ENCODE measurements at regions not wholly inside any gene's neighbourhood (a gene's known extent, or its start where the extent isn't known, plus 50 kb on each side); places are given as distances from the start of the nearest gene placed in this dataset.
"Not testable (repeated sequence)": the region's sequence is repeated elsewhere in the genome, so short reads cannot be mapped to it uniquely, and the experiment has no call there.

DNA sequence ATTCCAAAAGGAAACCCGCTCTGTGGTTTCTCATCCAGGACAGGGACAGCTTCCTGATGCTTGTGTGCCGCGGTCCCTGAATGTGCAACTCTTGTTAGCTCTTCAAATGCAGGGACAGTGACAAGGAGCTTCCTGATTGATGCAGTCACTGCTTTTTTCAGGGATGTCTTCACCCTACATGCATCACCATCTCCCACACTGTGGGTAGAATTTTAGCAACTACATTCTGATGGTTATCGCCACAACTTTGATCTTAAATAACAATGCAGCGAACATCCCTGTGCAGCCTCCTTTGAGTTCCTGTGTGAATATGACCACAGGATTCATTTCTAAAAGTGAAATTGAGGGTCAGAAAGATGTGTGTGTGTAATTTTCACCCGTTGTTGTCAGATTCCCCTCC is 115.0 kb downstream of the GGTLC2 start:
- no peak for DNase-seq

- no peak for DNase-seq
Observed at GRCh38 chr22:22759889-22760546, 115.6 kb downstream of the GGTLC2 start.

DNA sequence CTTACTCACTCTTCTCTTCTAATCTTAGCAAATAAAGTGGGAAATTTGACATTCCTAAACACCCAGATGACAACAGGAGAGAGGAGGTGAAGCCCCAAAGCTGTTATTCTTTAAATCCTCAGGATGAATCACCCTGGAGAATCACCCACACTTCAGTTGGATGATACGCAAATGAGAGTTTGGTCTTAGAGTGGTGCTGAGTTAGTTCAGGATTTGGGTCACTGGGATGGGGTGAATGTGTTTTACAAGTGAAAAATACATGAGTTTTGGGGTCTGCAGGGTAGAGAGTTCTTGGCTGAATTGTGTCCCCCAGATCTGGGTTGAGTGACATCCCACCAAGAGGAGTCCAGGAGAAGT is 117.2 kb downstream of the GGTLC2 start:
- no peak for DNase-seq

DNA sequence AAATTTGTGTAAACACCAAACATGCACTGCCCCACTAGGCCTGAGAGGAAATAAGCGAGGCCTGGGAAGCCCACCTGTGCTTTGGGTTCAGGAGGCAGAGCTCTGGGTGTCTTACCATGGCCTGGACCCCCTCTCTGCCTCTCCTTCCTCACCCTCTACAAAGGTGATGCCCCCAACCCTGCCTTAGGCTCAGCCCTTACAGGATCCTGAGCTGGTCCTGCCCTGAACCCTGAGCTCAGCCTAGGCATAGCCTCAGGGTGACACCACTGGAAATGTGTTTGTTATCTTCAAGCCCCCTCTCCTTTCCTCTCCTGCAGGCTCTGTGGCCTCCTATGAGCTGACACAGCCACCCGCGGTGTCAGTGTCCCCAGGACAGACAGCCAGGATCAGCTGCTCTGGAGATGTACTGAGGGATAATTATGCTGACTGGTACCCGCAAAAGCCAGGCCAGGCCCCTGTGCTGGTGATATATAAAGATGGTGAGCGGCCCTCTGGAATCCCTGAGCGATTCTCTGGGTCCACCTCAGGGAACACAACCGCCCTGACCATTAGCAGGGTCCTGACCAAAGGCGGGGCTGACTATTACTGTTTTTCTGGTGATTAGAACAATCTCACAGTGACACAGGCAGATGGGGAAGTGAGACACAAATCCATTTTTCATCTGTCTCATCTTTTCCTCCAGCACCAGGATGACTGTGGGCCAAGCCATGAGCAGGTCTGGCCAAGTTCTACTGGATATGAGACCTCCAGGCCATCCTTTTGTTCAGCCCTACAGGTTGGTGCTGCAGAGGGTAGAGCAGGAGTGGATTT is 117.8 kb downstream of the GGTLC2 start:
- no peak for DNase-seq

- DNase-seq = no peak
Observed at GRCh38 chr22:22763512-22763911, 119.1 kb downstream of the GGTLC2 start.

DNA sequence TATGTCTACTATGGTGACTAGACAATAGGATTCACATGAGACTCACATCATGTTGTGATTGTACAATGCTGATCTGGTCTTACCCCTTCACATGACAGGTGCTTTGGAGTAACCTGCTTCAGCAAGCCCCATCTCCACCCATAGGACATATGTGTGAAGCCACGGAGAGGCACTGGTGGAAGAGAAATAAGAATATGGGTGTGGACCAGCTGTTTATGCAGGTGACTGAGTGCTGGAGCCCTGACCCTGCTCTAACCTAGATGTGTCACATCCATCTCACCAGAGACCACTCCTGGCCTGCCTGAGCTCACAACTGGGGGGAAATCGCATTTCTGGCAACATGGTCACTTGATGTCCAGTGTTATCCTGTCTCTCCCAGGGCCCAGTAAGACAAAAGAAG is 119.7 kb downstream of the GGTLC2 start:
- DNase-seq = no peak

- DNase-seq = no peak
Observed at GRCh38 chr22:22767876-22768602, 119.6 kb upstream of the IGLL5 start.

DNA sequence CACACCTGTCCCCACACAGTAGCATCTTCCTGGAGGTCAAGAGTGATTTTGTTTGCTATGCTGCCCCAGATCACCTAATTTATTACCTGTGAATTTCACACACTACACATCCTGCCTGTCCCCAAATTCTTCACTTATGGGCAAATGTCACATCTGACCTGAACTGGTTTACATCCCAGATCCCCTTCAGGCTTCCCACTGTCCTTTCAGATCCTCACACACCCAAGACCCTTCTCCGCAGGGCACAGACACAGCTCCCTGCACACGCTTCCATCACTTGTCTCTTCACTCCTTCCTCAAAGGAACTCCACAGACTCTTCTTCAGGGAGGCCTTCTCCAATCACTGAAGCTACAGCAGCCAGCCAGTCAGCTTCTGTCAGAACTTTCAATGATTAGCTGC is 118.7 kb upstream of the IGLL5 start:
- DNase-seq = no peak

- no peak for DNase-seq
Observed at GRCh38 chr22:22769434-22770279, 118.0 kb upstream of the IGLL5 start.

DNA sequence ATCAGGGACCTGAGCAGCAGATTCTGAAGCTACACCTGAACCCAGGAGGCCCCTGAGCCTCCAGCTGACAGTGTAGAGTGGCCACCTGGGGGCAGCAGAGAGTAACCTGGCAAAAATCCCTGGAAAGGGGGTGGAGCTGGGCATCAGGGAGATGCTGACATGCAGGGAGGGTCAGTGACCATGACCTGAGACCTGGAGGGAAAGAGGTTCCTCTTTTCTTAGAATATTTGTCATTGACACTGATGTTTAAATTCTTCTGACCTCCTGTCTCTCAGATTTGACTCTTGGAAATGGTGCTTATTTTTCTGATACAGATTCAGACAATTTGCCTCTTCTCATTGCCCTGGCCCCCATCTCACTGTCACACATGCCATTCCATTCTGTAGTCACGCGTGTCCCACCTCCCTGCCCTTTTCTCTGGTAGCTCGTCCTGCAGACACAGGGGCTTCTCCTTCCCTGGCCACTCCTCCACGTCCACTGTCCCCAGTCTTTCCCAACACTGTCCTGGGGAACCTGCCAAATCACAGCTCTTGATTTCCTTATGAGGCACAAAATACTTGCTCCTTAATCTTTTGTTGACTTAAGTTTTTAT is 117.2 kb upstream of the IGLL5 start:
- DNase-seq = peak; percentile 11 to 12

DNA sequence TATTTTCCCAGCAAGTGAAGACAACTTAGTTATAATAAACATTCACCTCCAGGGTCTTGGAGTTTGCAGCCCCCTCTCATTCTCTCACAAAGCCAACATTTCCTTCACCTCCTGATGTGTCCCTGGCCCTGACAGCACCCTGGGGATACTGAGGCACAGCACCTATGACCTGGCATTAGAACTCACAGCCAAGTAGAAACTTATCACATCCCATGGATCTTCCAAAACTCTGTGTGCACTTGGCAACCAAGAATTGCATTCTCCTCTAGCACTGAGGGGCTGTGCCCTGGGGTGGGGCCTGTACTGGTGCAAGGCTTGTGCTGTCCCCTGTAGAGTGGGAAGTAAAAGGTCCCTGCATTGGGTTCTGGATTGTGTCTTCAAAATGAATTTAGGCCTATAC is 116.7 kb upstream of the IGLL5 start:
- no peak for DNase-seq

GRCh38 chr22:22771696-22772377 is 115.8 kb upstream of the IGLL5 start:
- DNase-seq = no peak

DNA sequence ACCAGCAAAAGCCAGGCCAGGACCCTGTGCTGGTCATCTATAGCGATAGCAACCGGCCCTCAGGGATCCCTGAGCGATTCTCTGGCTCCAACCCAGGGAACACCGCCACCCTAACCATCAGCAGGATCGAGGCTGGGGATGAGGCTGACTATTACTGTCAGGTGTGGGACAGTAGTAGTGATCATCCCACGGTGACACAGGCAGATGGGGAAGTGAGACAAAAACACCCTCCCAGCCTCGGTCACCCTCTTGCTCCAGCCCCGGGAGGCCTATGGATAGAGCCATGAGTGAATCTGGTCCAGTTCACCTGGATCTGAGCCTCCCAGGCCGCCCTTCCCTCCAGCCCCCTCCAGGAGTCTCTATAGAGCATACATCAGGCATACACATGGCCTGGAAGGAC is 115.2 kb upstream of the IGLL5 start:
- DNase-seq = no peak

DNA sequence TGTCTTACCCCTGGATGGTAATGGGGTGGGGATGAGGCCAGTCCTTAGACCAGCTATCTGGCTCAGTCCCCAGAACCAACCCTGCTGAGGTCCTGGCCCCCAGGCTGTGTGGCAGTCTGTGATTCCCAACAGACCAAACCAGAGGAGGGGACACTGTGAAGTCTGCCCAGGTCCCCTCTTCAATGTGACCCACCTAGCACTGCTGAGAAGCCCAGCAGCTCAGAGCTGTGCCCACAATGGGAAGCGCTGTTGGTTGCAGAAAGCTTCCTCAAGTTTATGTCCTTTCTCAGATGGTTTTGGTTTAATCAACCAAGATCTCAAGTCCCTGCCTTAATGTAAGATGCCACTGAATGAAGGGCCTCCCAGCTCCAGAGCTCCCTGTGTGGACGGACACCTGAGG is 114.7 kb upstream of the IGLL5 start:
- DNase-seq = no peak

- DNase-seq = no peak
Observed at GRCh38 chr22:22773427-22773826, 114.2 kb upstream of the IGLL5 start.

DNA sequence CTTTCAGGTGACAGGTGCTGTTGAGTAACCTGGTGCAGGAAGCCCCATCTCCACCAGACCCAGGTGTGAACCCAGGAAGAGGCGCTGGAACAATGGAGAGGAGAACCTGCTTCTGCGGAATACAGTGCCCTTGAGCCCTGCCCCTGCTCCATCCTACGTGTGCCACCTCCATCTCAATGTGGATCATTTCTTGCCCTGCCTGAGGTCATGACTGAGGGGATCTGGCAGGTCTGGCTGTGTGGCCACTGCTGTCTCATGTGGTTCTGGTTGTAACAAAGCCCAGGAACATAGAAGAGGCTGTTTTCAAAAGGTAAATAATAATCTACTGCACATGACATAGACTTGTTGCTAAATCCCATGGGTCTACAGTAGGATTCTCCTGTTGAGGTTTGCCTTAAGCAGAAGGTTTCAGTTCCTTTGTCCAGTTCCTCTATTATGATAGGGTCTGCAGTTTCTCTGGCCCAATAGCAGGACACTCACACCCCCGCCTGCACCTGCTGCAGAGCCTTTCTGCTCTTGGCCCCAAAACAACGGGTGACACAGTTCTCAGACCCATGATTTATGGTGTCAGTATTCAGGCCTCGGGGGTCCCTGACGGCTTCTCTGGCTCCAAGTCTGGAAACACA is 113.5 kb upstream of the IGLL5 start:
- no peak for DNase-seq

GRCh38 chr22:22774762-22775161 is 112.9 kb upstream of the IGLL5 start:
- not testable (repeated sequence) for DNase-seq

GRCh38 chr22:22776121-22776520 is 111.5 kb upstream of the IGLL5 start:
- DNase-seq = no peak

DNA sequence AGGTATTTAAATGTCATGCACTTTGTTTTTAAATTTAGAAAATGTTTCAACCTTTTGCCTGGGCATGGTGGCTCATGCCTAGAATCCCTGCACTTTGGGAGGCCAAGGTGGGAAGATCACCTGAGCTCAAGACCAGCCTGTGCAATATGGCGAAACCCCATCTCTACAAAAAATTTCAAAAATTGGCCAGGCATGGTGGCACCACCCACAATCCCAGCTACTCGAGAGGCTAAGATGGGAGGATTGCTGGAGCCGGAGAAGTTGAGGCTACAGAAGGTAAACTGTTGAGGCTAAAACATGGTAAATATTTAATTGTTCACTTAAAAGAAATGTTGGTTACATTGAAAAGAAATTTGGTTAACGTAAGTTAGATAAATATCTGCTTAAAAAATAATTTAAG is 108.4 kb upstream of the IGLL5 start:
- no peak for DNase-seq

DNA sequence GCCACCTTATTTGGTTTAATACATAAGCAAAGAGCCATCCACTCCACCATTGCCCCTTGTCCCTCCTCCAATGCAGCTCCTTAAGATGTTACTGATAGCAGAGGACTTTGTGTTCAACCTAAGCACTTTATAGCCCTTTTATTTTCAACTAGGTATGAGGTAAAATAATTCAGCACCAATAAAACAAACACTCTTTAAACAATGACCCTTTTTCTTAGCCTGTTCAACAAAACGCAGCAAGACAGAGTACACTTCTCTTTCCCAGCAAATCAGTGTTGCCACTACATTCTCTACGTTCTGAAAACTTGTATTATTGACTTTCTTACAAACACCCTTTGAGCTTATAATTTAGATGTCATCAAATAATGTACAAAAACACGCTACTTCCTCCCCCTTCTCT is 104.0 kb upstream of the IGLL5 start:
- no peak for DNase-seq

DNA sequence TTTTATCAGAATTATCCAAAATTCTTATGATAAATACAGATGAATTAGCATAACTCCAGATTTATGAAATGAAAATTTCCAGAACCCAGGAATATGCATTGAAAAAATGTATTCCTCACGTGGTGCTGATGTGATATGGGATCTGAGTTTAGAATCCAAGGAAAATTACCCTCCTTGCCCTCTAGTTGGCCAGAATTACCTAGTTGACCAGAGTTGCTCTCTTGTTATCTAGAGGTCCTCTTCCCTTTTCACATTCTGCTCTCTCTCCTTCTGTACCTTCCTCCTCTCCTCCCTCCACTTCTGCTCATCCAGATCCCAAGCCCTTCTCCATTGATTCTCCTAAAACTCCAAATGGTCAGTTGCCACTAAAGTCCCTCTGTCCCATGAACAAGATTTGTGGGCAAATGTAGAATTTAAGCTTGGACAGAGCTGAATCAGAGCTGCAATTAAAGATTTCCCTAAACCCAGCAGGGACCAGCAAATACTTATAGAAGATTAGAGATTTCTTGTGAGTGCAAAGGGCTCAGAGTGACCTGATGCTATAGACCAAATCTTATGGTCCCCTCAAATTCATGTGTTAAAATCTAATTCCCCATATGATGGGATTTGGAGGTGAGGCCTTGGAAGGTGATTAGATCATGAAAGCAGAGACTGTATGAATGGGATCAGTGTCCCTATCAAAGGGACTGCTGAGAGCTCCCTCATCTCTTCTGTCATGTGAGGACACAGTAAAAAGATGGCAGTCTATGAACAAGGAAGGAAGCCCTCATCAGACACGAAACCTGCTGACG is 103.2 kb upstream of the IGLL5 start:
- no peak for DNase-seq

Data from SW 1271 (cell line).